NCI-H1436 (cell line): ENCODE measurements at regions not wholly inside any gene's neighbourhood (a gene's known extent, or its start where the extent isn't known, plus 50 kb on each side); places are given as distances from the start of the nearest gene placed in this dataset.

Experiments
- DNase-seq: peaks from one replicate; lab custom pipeline; 2025; lab: John Stamatoyannopoulos, UW

DNA sequence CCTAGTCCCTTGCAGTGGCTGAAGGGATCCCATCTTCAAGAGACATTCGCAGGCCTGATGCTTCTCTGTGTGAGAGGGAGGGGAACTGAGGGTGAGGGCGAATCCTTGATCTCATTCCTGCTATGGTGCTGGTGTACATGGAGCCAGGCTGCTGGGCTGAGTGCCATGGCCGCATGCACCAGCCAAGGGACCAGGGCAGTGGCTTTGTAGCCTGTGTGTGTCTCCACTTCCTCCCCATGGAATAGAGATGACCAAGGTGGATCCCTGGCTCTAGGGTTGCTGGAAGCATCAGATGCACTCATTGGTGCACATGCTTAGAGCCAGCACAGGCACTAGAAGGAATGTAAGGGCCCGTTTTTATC, 195.0 kb downstream of the FOXL1 start:
- no peak for DNase-seq

DNA sequence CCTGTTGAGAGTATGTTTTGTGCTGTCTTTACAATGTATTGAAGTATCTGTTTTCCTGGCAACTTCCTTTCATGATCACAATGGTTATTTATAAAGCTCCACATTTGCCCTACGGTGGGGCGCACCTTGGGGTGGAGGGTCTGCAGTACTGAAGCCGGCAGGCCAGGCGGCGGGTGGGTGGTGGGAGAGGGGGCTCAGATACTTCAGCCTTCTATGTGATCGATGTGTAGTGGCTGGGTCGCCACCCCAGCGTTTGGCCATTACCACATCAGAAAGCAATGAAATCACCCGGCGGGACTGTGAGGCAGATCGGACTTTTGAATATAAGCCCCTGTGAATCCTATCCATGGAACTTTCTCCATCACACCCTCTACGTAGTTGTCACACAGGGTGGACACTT, 196.6 kb downstream of the FOXL1 start:
- DNase-seq = no peak

DNA sequence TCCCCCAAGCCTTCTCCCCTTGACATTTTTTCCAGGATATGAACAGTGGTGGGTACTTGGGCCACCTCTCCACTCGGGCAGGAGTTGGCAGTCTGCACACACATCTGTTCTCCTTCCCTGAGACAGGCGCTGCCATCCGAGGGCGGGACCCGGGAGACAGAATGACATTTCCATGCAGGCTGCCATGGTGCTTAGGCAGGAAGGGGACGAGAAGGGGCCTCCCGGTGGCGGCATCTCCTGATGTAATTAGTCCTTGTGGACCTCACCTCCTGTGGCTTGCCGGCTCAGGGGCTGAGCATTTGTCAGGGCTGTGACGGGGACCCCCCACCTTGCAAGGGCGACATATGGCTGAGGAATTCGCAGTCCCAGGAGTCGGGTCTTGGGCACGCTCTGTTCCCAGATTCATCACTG, 197.2 kb downstream of the FOXL1 start:
- no peak for DNase-seq

DNA sequence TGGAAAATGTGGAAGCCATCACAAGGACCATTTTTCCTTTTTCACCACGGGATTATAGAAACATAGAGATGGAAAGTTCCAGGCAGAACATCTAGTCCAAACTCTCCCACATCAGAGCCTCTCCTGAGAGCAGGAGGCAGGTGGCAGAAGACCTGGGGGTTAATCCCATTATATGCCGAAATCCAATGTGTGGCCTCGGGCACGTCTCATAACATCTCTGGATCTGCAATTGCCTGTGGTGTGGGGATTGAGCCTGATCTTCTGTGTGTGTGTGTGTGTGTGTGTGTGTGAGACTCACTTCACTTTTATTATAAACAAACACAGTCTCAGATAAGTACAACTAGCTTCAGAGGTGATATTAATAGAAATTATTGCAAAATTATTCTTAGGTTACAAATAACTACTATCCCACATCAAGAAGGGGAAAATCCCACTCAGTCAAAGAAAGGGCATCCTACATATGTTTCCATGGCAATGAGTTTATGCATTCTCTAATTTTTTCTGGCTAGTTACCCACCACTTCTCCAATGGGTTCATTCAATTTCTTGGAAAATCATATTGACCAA, 199.1 kb downstream of the FOXL1 start:
- DNase-seq = no peak

DNA sequence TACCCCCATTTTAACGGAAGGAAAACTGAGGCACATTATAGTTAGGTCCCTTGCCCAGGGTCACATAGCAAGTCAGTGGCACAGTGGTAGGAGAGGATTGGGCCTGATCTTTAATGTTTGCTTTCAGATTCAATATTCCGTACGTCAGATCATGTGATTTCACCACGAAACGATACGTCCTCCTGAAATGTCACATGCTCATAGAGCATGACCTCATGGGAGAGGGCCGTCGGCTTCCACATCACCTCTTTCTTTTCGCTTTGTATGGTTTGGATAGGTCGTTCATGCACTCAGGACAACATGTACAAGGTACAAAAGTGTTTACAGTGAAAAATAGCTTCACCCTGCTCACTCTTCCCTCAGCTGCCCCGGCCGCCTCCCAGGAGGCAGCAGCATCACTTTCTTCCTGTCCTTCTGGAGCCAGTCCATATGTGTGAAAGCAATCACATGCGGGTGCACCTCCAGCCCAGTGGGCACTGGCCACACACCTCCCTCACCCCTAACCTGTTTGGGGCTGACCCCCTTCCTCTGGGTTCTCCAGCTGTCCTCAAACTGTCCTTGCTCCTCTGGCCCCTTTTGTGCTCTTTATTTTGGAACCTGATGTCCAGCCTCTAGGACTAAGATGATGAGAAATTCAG, 199.9 kb downstream of the FOXL1 start:
- no peak for DNase-seq

DNA sequence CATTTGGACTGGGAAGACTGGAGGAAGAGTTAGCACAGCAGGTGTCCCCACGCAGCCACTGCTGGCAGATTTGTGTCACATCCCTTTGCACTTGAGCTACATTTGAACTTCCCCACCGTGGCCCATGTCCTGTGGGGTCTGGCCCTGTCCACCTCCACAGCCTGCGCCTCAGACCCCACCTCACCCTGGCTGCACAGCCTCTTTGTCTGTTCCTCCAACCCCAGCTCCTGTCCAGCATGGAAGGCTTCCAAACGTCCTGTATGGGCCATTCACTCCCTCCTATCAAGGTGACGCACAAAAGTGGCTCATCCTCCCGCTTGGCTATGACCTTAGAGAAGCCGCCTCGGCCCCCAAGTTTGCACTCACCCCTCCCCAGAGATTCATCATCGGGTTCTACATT, 200.6 kb downstream of the FOXL1 start:
- no peak for DNase-seq

DNA sequence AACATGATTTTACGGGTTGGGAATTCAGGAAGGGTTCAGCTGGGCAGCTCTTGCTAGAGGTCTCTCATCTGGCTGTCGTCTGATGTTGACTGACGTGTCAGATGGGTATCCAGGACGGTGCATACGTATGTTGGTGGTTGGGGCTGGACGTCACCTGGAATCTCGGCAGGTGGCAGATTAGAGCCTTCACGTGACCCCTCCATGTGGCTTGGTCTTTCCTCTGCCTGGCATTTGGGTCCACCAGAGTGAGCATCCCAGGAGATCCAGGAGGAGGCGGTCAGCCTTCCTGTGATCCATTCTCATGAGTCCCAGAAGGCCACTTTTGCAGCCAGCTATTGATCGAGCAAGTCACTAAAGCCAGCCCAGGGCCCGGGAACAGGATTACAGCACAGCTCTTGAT, 202.7 kb downstream of the FOXL1 start:
- DNase-seq = no peak

DNA sequence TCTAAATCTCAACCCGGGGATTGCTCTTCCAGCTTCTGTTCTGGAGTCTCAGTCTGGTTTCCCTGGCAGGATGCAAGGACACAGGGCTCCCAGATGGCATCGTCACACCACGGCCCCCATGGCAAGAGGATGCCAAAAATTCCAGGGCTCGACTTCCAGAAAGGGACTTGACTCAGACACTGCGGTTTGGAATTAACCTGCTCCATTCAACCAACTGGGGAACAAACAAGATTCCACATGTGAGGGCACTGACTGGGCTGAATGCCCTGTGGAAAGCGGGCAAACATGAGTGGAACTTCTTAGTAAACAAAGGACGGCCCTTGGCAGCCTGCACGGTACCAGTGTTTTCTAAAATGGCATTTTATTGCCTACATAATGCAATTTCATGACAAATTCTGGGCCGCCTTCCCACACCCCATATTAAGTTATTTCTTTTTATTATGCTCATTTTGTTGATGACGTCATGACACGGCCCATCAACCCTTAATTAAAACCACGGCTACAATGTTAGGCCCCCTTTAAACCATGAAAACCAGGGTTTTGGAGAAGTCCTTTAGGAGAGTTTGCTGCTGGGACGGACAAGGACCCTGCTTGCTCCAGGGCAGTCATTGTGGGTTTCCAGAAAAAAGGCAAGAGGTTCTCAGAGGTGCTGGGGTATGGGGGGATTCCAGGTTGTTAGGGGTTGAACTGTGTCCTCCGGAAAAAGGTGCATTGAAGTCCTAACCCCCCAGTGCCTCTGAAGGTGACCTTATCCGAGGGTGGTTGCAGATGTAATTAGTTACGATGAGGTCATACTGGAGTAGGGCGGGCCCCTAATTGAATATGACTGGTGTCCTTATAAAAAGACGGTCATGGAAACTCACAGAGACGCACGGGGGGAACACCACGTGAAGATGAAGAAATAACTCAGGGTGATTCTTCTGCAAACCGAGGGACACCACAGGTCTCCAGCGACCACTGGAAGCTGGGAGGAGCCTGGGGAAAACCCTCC, 205.6 kb downstream of the FOXL1 start:
- no peak for DNase-seq

DNA sequence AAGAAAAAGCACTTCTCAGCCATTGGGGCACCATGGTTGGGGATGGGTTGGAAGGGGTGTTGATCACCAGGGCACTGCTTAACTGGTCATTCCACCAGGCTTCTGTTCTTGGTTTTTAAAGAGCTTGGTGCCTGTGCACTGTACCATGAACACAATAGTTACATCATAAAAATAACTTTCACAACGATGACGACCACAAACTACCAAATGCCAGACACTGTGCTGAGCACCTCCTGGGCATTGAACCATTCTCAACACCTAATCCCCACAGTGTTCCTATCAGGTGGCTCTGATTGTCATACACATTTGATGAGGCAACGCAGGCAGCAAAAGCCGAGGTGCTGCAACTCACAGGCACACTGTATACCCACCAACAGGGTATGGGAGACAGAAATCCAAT, 208.0 kb downstream of the FOXL1 start:
- no peak for DNase-seq

DNA sequence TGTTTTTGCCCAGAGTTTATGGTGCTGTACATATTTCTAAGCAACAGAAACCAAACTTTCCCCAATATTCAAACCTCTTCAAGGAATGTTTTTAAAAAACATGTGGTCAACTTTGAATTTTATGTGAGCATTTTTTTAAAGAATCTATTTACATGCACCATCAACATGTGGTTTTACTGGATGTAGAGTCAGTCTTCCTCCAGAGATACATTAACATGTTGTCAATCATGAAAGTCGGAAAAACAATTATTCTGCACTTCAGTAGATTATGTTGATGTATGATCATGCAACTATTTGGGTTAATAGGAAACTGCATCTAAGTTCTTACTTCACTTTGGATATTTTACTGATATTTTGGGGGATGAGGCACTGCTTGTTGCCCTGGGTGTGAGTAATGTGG, 208.6 kb downstream of the FOXL1 start:
- no peak for DNase-seq

DNA sequence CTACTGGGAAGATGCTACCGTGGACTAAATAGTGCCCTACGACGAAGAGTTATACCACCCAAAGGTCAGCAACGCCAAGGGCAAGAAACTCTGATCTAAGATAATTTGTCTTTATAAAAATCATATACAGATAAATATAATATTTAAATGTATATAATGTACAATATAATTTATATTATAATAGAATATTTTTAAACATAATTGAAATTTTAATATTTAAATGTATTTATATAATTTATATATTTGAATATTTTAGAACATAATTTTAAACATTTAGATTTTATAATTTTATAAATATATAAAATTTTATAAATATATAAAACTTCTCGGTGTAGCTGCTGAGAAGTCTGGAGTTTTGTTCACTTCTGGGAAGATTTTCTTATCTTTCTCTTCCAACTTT, 209.2 kb downstream of the FOXL1 start:
- DNase-seq = no peak

DNA sequence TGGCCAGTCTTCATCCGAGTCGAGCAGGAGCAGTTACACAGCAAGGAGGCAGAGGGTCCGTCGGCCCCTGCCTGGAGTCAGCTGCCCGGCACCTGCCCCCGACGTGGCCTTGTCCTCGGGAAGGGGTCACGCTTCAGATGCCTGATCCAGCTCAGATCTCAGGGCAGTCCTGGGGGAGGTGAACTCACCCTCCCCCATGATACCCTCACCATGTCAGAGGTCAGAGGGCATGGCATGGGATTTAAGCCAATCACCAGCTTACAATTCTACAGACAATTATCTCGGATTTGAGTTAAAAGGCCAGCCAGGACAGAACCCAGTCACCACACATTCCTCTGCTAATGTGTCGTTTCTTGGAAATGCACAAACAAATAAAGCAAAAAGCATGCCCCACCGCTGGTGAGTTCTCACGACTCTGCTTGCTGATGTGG, 211.3 kb downstream of the FOXL1 start:
- no peak for DNase-seq

DNA sequence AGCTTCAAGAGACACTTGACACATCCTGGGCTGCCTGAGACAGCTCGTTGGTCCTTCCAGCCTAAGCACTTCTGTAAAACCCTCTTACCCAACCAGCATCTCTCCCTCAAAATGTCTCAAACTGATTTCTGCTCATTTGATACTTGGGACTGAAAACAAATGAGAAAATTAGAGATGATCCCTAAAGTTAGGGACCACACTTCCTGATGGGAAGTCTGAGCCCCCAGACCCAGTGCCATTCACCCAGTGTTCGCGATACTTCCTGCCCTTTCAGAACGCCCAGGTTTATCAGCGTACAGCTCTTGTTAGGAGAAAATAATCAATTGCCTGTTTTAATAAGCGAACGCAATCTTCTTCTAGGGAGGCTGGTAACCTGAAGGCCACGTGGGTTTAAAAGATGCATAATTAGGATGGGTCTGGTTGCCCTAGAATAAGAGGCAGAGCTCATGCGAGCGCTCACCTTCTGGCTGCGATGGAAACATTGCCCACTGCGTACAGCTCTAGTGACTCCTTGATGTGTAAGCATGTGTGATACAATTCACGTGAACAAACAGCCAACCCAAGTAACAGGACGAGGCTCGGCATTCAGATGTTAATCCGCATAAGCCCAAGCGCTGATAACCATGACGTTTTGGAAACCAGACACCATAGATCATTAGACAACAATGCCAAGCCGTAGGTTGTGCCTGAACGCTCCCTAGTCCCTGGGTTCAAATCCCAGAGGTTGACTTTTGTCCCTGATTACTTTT, 213.1 kb downstream of the FOXL1 start:
- DNase-seq = no peak

DNA sequence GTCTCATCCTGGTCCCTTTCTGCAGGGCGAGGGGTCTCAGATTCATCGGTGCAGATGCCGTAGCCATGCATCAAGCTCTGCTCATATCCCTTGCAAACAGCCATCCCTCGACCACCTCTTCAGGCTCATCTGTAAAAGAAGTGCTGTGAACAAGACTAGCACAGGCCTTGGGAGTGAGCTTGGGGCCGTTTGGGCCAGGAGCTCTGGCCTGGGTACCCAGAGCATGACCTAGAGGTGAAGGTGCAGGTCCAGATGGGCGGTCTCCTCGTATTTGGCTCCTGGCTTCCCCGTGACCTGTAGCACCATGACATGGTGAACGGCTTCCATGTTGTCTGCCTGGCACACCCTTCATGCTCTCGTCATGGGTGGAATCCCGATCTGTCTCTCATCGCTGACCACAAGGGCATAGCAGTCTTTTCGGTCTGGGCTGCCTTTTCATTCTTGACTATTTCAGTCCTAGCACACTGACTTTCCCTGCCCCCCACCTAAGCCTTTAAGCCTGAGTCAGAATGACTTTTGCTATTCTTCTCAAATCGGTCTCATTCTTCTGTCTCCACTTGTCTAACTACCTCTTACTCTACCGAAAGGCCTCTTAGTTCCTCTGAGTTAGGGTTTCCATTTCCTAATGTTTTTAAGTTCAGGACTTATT, 216.0 kb downstream of the FOXL1 start:
- no peak for DNase-seq

DNA sequence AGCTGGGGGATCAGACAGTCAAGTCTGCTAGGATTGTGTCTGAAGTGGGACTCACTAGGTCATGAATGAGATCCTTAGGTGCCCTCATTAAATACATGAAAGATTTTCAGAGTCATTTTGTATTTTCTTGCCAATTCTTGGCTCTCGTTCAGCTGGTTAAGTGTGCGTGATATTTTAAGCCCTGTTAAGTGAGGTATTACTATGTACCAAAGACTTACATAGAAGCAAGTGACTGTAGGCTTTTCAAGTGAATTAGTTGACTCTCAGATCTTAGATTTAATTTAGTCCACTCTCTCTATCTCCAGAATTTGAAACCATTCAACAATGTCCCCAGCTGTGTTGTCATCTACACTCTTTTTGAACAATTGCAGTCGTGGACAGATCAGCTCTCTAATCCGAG, 219.4 kb downstream of the FOXL1 start:
- no peak for DNase-seq

DNA sequence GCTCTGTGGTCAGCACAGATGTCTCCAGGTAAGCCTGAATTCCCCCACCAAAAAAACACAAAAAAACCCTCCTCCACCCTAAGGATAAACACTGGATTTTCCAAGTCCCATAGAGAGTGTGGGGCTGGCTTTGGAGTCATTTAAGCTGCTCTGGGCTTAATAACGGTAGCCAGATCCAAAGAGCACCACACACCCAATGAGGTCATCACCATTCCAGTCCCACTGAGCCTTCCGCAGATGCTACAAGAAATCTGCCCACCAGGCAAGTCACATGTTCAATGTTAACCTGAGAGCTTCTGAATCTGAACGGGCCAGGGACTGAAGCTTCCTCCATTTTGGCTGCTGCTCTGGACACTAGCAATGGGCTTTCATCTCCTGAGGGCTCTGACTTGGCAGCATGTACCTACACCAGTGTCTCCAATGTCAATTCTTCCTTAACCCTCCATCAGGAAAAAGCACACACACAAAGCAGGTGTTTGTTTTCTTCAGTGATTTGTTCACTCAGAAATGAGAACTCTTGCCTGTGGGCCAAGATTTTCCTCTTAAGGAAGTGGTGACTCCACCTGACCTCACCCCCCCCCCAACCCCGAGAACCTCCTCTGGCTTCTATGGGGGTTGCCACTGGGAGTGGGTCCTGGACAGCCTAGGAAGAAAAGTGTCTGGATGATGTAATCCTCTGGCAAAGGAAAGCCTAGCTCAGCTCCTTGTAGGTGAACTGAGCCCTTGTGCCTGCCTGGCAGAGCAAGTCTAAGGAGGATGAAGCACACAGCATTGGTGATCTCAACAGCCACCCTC, 220.1 kb downstream of the FOXL1 start:
- DNase-seq = no peak

DNA sequence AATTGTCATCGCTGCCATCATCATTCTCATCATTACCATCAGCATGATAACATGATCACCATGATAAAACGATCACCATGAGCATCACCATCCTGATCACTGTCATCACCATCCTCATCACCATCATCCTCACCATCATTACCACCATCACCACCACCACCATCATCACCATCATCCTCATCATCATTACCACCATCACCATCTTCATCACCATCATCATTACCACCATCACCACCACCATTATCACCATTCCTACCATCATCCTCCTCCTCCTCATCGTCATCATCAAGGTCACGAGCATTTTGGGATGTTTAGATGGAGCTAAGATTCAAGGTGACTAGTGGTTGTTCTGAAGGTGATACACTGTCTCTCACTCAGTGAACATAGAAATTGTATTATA, 221.0 kb downstream of the FOXL1 start:
- no peak for DNase-seq

DNA sequence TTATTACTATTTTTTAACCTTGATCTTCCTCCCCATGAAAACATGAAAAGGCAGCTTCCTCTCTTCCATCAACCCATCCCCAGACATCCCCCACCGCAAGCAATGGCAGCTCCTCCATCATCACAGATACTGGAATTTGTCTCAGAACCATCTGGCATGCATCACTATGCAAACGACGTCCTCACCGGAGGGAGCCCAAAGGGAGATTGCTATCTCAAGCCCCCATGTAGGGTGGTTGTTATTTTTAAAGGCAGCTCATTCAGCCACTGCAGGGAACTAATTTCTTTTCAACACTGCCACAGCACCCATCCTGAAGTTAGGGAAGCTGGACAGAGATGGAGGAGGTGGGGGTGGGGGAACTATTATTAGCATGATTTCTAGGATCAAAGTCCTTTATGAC, 222.5 kb downstream of the FOXL1 start:
- DNase-seq = no peak

DNA sequence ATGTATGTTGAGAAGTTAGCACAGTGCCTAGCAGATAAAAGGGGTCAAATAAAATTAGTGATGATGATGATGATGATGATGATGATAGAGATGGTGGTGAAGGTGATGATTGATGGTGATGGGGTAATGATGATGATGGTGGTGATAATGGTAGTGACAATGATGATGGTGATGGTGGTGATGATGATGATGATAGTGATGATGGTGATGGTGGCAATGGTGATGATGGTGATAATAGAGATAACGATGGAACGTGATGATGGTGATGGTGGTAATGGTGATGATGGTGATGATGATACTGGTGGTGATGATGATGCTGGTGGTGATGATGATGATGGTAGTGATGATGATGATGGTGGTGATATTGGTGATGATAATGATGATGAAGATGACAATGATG, 223.7 kb downstream of the FOXL1 start:
- no peak for DNase-seq

DNA sequence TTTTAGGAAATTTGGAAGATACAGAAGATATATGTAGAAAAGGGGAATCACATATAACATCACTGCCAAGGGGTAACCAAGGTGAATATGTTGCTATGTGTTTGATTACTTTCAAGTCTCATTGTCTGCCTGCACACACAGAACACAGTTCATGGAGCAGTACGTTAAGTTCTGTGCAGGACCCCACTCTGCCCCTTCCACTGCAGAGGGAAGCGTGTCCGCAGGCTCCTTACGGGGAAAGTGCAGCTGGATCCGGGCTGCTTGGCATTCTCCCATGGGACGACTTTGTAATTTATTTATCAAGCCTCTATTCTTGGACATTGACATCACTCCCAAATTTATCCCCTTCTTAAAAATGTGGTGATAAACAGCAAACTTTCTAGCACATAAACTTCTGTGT, 226.8 kb downstream of the FOXL1 start:
- DNase-seq = no peak

DNA sequence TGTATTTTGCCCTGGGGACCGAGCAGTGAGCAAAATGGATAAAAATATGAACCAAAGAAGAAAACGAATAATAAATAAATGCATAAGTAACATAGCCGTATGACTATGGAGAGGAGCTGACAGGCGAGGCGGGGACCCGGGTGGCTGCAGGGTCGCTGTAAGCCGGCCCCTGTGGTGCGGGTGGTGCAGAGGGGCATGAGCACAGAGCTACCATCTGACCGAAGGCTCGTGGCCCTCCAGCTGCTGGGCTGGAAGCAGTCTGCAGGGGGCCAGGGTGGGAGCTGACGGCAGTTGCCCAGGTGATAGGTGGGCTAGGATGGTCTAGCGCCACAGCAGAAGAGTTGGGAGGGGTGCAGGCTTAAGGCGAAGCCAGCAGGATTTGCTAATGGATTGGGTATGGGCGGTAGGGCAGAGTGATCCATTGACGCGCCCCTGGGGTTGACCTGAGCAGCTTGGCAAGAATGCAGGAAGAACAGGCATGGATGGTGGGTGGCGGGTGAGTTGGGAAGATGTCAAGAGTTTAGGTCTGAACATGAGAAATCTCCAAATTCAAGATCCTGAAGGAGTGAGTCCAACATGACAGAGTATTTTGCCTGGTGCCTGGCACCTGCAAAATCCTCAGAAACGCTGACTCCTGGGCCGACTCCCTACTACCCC, 228.0 kb downstream of the FOXL1 start:
- DNase-seq = no peak
